ENCODE measurements at regions not wholly inside any gene's neighbourhood (a gene's known extent, or its start where the extent isn't known, plus 50 kb on each side); places are given as distances from the start of the nearest gene placed in this dataset.

DNA sequence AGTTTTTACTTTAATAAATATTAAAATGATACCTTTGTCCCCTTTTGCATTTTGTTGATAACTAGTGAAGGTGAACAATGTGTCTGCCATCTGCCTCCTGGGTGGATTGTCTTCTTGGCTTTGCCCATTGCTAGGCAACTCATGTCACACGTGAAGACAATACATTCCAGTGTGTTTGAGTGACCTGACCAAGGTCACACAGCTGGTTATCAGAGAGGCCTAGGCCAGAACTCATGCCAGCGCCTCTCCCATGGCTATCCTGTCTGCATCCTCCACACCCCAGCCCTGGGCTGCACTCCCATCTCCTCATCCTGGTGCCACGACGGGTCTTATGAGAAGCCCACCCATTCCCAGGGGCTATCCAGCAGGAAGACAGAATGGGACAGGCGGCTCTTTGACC lies 108.7 kb downstream of the PLCE1 start:
- Histone ChIP-seq H3K27me3 (ENCODE audit: control insufficient read depth in 2 of 2, insufficient read depth in 2 of 2, low read length in 2 of 2) (peaks cover 0 to 2% of the 10 kb centered on the region in 2 donors), H3K4me3 (replicated peaks in 1 of 3; ENCODE audit: low read depth in 2 of 3, low read length in 3 of 3) (no peak overlapping the region), H3K27ac (ENCODE audit: low read depth in 1 of 2, low read length in 2 of 2) (no peak overlapping the region), H4K20me1 (ENCODE audit: insufficient read depth, low read length) (no peaks in the 10 kb centered on the region), H3K4me2 (replicated peaks; ENCODE audit: extremely low read depth, low read length, poor library complexity, severe bottlenecking) (no peak overlapping the region), H2AFZ (ENCODE audit: insufficient read depth, low read depth, low read length, poor library complexity, severe bottlenecking) (no peak overlapping the region), H3K79me2 (ENCODE audit: insufficient read depth, low read length) (no peaks in the 10 kb centered on the region), H3K9me3 (replicated peaks in 1 of 2; ENCODE audit: control insufficient read depth in 1 of 2, insufficient read depth in 1 of 2, low read length in 2 of 2) (no peaks in the 10 kb centered on the region), H3K4me1 (ENCODE audit: control insufficient read depth in 1 of 2, insufficient read depth in 2 of 2, low read length in 2 of 2) (no peaks in the 10 kb centered on the region), H3K9ac (ENCODE audit: insufficient read depth, low read length, poor library complexity, severe bottlenecking) (no peak overlapping the region), H3K36me3 (replicated peaks in 1 of 2; ENCODE audit: control insufficient read depth in 1 of 2, insufficient read depth in 2 of 2, low read length in 2 of 2) (no peaks in the 10 kb centered on the region)
- H3K9me3 Mint-ChIP-seq: peaks cover 0 to 2% (median 0%) of the 10 kb centered on the region in 7 donors
- 62% methylated on average over 2 of the region's 5 CpGs for WGBS (ENCODE audit: insufficient coverage)
- no peaks in the 10 kb centered on the region for H3K36me3 Mint-ChIP-seq
- intact Hi-C loops (cut with micrococcal nuclease): no loop called here
- TF ChIP-seq, protein P1, sequence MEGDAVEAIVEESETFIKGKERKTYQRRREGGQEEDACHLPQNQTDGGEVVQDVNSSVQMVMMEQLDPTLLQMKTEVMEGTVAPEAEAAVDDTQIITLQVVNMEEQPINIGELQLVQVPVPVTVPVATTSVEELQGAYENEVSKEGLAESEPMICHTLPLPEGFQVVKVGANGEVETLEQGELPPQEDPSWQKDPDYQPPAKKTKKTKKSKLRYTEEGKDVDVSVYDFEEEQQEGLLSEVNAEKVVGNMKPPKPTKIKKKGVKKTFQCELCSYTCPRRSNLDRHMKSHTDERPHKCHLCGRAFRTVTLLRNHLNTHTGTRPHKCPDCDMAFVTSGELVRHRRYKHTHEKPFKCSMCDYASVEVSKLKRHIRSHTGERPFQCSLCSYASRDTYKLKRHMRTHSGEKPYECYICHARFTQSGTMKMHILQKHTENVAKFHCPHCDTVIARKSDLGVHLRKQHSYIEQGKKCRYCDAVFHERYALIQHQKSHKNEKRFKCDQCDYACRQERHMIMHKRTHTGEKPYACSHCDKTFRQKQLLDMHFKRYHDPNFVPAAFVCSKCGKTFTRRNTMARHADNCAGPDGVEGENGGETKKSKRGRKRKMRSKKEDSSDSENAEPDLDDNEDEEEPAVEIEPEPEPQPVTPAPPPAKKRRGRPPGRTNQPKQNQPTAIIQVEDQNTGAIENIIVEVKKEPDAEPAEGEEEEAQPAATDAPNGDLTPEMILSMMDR (IDR thresholded peaks at IDR 0.05): no peak
- H3K27ac Mint-ChIP-seq: no peak overlapping the region
- no peak overlapping the region for H3K4me3 Mint-ChIP-seq
- no peak for DNase-seq
- no peaks in the 10 kb centered on the region for H3K4me1 Mint-ChIP-seq
- peaks cover 0 to 2% (median 1%) of the 10 kb centered on the region in 3 donors for H3K27me3 Mint-ChIP-seq (ENCODE audit: low read depth in 3 of 3)

DNA sequence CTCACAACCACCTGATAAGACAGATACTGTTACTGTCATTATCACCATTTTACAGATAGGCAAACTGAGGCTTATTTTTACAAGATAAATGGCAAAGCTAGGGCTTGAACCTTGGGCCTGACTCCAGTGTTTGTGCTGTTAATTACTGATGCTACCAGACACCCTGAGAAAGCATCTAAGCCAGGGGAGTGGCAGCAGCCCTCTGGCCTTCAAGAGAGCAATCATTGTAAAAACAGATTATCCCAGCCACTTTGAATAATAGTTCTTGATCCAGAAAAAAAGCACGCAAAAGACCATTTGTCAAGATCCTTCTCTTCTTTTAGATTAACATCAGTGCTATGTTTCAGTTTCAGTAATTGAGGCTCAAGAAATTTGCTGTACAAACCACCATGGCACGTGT lies 109.5 kb downstream of the PLCE1 start:
- no peaks in the 10 kb centered on the region for H4K20me1 ChIP-seq (ENCODE audit: insufficient read depth, low read length)
- H3K27me3 Mint-ChIP-seq (ENCODE audit: low read depth in 3 of 3): peaks cover 0 to 2% (median 1%) of the 10 kb centered on the region in 3 donors
- H3K4me3 ChIP-seq (replicated peaks in 1 of 3; ENCODE audit: low read depth in 2 of 3, low read length in 3 of 3): no peak overlapping the region
- H3K27me3 ChIP-seq (ENCODE audit: control insufficient read depth in 2 of 2, insufficient read depth in 2 of 2, low read length in 2 of 2): peaks cover 0 to 2% of the 10 kb centered on the region in 2 donors
- no peaks in the 10 kb centered on the region for H3K4me1 Mint-ChIP-seq
- H3K36me3 ChIP-seq (replicated peaks in 1 of 2; ENCODE audit: control insufficient read depth in 1 of 2, insufficient read depth in 2 of 2, low read length in 2 of 2): no peaks in the 10 kb centered on the region
- no peak for DNase-seq
- no peak overlapping the region for H3K27ac ChIP-seq (ENCODE audit: low read depth in 1 of 2, low read length in 2 of 2)
- no CpG with 5 or more reads among the region's 2 CpGs for WGBS (ENCODE audit: insufficient coverage)
- intact Hi-C loops (cut with micrococcal nuclease): no loop called here
- no peaks in the 10 kb centered on the region for H3K9me3 ChIP-seq (replicated peaks in 1 of 2; ENCODE audit: control insufficient read depth in 1 of 2, insufficient read depth in 1 of 2, low read length in 2 of 2)
- no peaks in the 10 kb centered on the region for H3K79me2 ChIP-seq (ENCODE audit: insufficient read depth, low read length)
- no peak overlapping the region for H3K9ac ChIP-seq (ENCODE audit: insufficient read depth, low read length, poor library complexity, severe bottlenecking)
- H3K4me1 ChIP-seq (ENCODE audit: control insufficient read depth in 1 of 2, insufficient read depth in 2 of 2, low read length in 2 of 2): no peaks in the 10 kb centered on the region
- no peaks in the 10 kb centered on the region for H3K36me3 Mint-ChIP-seq
- TF ChIP-seq, protein P1 (IDR thresholded peaks at IDR 0.05): no peak
- H3K9me3 Mint-ChIP-seq: peaks cover 0 to 2% (median 0%) of the 10 kb centered on the region in 7 donors
- H3K4me3 Mint-ChIP-seq: no peak overlapping the region
- no peak overlapping the region for H3K4me2 ChIP-seq (replicated peaks; ENCODE audit: extremely low read depth, low read length, poor library complexity, severe bottlenecking)
- no peak overlapping the region for H3K27ac Mint-ChIP-seq
- H2AFZ ChIP-seq (ENCODE audit: insufficient read depth, low read depth, low read length, poor library complexity, severe bottlenecking): no peak overlapping the region

Data from CD14-positive monocyte (primary cell).